ENCODE measurements at regions not wholly inside any gene's neighbourhood (a gene's known extent, or its start where the extent isn't known, plus 50 kb on each side); places are given as distances from the start of the nearest gene placed in this dataset.
A peak's percentile ranks its signal among the peaks of the same experiment; 100 is the strongest.
"Not testable (repeated sequence)": the region's sequence is repeated elsewhere in the genome, so short reads cannot be mapped to it uniquely, and the experiment has no call there.

- DNase-seq (ENCODE audit: low read depth): no peak
Measured at GRCh38 chrX:1012678-1013300, 199.7 kb downstream of the CRLF2 start.

GRCh38 chrX:1011691-1012283 lies 200.7 kb downstream of the CRLF2 start:
- no peak for DNase-seq (ENCODE audit: low read depth)

- no peak for DNase-seq (ENCODE audit: low read depth)
Measured at GRCh38 chrX:1009771-1010170, 202.7 kb downstream of the CRLF2 start.

- DNase-seq (ENCODE audit: low read depth): no peak
Measured at GRCh38 chrX:1006156-1006730, 206.2 kb downstream of the CRLF2 start.

GRCh38 chrX:1002611-1003010 lies 209.8 kb downstream of the CRLF2 start:
- DNase-seq (ENCODE audit: low read depth): no peak

GRCh38 chrX:997631-998137 lies 214.8 kb downstream of the CRLF2 start:
- no peak for DNase-seq (ENCODE audit: low read depth)

- no peak for DNase-seq (ENCODE audit: low read depth)
Measured at GRCh38 chrX:994780-995179, 217.7 kb downstream of the CRLF2 start.

GRCh38 chrX:989959-990510 lies 222.4 kb downstream of the CRLF2 start:
- peak; percentile 93 for DNase-seq (ENCODE audit: low read depth)

GRCh38 chrX:988530-988929 lies 223.9 kb downstream of the CRLF2 start:
- not testable (repeated sequence) for DNase-seq (ENCODE audit: low read depth)

GRCh38 chrX:981791-982626 lies 230.4 kb downstream of the CRLF2 start:
- no peak for DNase-seq (ENCODE audit: low read depth)

GRCh38 chrX:980587-981235 lies 231.7 kb downstream of the CRLF2 start:
- DNase-seq (ENCODE audit: low read depth): no peak

- not testable (repeated sequence) for DNase-seq (ENCODE audit: low read depth)
Measured at GRCh38 chrX:979127-979526, 233.3 kb downstream of the CRLF2 start.

GRCh38 chrX:973010-973632 lies 239.3 kb downstream of the CRLF2 start:
- DNase-seq (ENCODE audit: low read depth): no peak

GRCh38 chrX:968148-968965 lies 244.1 kb downstream of the CRLF2 start:
- DNase-seq (ENCODE audit: low read depth): no peak

- DNase-seq (ENCODE audit: low read depth): no peak
Measured at GRCh38 chrX:966396-967070, 245.9 kb downstream of the CRLF2 start.

GRCh38 chrX:964831-965416 lies 247.5 kb downstream of the CRLF2 start:
- DNase-seq (ENCODE audit: low read depth): no peak

GRCh38 chrX:960821-961220 lies 251.6 kb downstream of the CRLF2 start:
- no peak for DNase-seq (ENCODE audit: low read depth)

GRCh38 chrX:959595-959994 lies 252.9 kb downstream of the CRLF2 start:
- DNase-seq (ENCODE audit: low read depth): no peak

- not testable (repeated sequence) for DNase-seq (ENCODE audit: low read depth)
Measured at GRCh38 chrX:955168-955781, 257.2 kb downstream of the CRLF2 start.
